ENCODE measurements at regions not wholly inside any gene's neighbourhood (a gene's known extent, or its start where the extent isn't known, plus 50 kb on each side); places are given as distances from the start of the nearest gene placed in this dataset.

GRCh38 chr3:17845026-17845812, 102.8 kb upstream of the TBC1D5 start:
- H3K79me2 ChIP-seq (ENCODE audit: control insufficient read depth in 1 of 2, insufficient read depth in 2 of 2, low read length in 2 of 2) = no peaks in the 10 kb centered on the region
- no peak for TF ChIP-seq KDM4A (IDR thresholded peaks at IDR 0.05; ENCODE audit: low read depth, low read length, severe bottlenecking)
- TF ChIP-seq NANOG (IDR thresholded peaks at IDR 0.05; ENCODE audit: insufficient read depth, low read depth, low read length, poor library complexity, severe bottlenecking) = no peak
- TF ChIP-seq GABPA (IDR thresholded peaks at IDR 0.05; ENCODE audit: borderline replicate concordance, insufficient read depth, low read length) = no peak
- TF ChIP-seq KDM5A (IDR thresholded peaks at IDR 0.05; ENCODE audit: low read length) = no peak
- no peak for TF ChIP-seq CHD2 (IDR thresholded peaks at IDR 0.05; ENCODE audit: low read length)
- TF ChIP-seq SP2 (IDR thresholded peaks at IDR 0.05; ENCODE audit: low read length) = no peak
- TF ChIP-seq EZH2 (IDR thresholded peaks at IDR 0.05; ENCODE audit: low read depth, low read length, severe bottlenecking) = no peak
- no peak for TF ChIP-seq POLR2AphosphoS5 (IDR thresholded peaks at IDR 0.05; ENCODE audit: low read depth, low read length)
- H2BK5ac ChIP-seq (ENCODE audit: low read depth, low read length) = no peak overlapping the region
- no peak overlapping the region for H3K27ac ChIP-seq (ENCODE audit: low read depth, low read length)
- no peaks in the 10 kb centered on the region for H3K36me3 ChIP-seq (ENCODE audit: control insufficient read depth in 2 of 4, insufficient read depth in 4 of 4, low read length in 3 of 4)
- no peak overlapping the region for H4K5ac ChIP-seq (ENCODE audit: insufficient read length, low read depth, low read length)
- POLR2A ChIA-PET (ENCODE audit: partially characterized antibody) = no interaction called here
- no peak overlapping the region for H2BK120ac ChIP-seq (replicated peaks; ENCODE audit: low read depth, low read length)
- no peaks in the 10 kb centered on the region for H4K20me1 ChIP-seq (replicated peaks in 1 of 2; ENCODE audit: control insufficient read depth in 1 of 2, insufficient read depth in 2 of 2, low read length in 2 of 2)
- no peak overlapping the region for H3K18ac ChIP-seq (ENCODE audit: extremely low read depth, low read length)
- H2BK20ac ChIP-seq (ENCODE audit: low read length) = no peak overlapping the region
- no peaks in the 10 kb centered on the region; the same call in 1 of the 2 replicates for H3K23me2 ChIP-seq (ENCODE audit: low read depth, low read length)
- H3K9ac ChIP-seq (replicated peaks in 1 of 4; ENCODE audit: extremely low read depth in 1 of 4, low read depth in 3 of 4, low read length in 3 of 4) = no peak overlapping the region
- no peak overlapping the region for H3K4ac ChIP-seq (replicated peaks; ENCODE audit: insufficient read length, low read depth, low read length)
- H3K23ac ChIP-seq (ENCODE audit: insufficient read length) = no peak overlapping the region
- H2AFZ ChIP-seq (ENCODE audit: low read length) = no peak overlapping the region
- 94% methylated on average over 5 of the region's 5 CpGs; no CpG with 5 or more reads in 1 of the 2 experiments for WGBS, 2 experiments (ENCODE audit: extremely low coverage in 1 of 2, insufficient coverage in 1 of 2, insufficient read length in 1 of 2, insufficient replicate concordance in 2 of 2, low coverage in 1 of 2, low lambda C conversion rate in 2 of 2, missing lambda C conversion rate in 1 of 2)
- no peak overlapping the region for H2BK12ac ChIP-seq (ENCODE audit: low read depth, low read length)
- no peaks in the 10 kb centered on the region; a peak in 1 of 7 replicates for H3K4me1 ChIP-seq (replicated peaks in 1 of 4; ENCODE audit: control insufficient read depth in 3 of 4, insufficient read depth in 4 of 4, low read length in 3 of 4)
- FAIRE-seq (no peak), DNase-seq (ENCODE audit: low read depth in 1 of 2, low spot score in 2 of 2) (no peak)
- H3K4me2 ChIP-seq (ENCODE audit: insufficient read depth in 1 of 2, low read depth in 2 of 2, low read length in 2 of 2) = no peak overlapping the region
- H3K79me1 ChIP-seq (ENCODE audit: low read depth, low read length) = no peaks in the 10 kb centered on the region
- no peak overlapping the region for H3K56ac ChIP-seq (replicated peaks; ENCODE audit: insufficient read length, low read depth, low read length)
- CTCF ChIA-PET (ENCODE audit: partially characterized antibody) = no interaction called here
- H3K27me3 ChIP-seq (replicated peaks in 1 of 4; ENCODE audit: control insufficient read depth in 3 of 4, extremely low read depth in 1 of 4, insufficient read depth in 3 of 4, low read length in 3 of 4) = no peaks in the 10 kb centered on the region
- no peak overlapping the region for H2BK15ac ChIP-seq (ENCODE audit: low read length)
- H3K4me3 ChIP-seq (ENCODE audit: extremely low read depth in 1 of 4, insufficient read depth in 2 of 4, low read depth in 3 of 4, low read length in 4 of 4) = no peak overlapping the region
- H4K8ac ChIP-seq (ENCODE audit: extremely low read depth, insufficient read depth, low read length) = no peak overlapping the region
- no peak overlapping the region for H2AK5ac ChIP-seq (ENCODE audit: low read depth, low read length)
- H4K91ac ChIP-seq (replicated peaks; ENCODE audit: insufficient read length, low read length) = no peak overlapping the region
- H3K14ac ChIP-seq (ENCODE audit: insufficient read length) = no peak overlapping the region
- H3K9me3 ChIP-seq (ENCODE audit: insufficient read depth in 2 of 2, low read depth in 1 of 2, low read length in 1 of 2) = no peaks in the 10 kb centered on the region

All from H1 (cell line).